Activated naive CD8-positive, alpha-beta T cell treated with anti-CD3 and anti-CD28 coated beads for 36 hours (primary cell): ENCODE measurements at regions not wholly inside any gene's neighbourhood (a gene's known extent, or its start where the extent isn't known, plus 50 kb on each side); places are given as distances from the start of the nearest gene placed in this dataset.

Source experiments
- DNase-seq: peaks from one replicate; pipeline ENCODE4 v3.0.0; 2021
- H3K27ac Mint-ChIP-seq: one replicate; pipeline ENCODE4 v1.8.0; 2022; ENCODE audit warnings: mild to moderate bottlenecking, moderate library complexity, mixed read lengths
- H3K27me3 Mint-ChIP-seq: one replicate; pipeline ENCODE4 v1.8.0; 2022; ENCODE audit warnings: mild to moderate bottlenecking, mixed read lengths
- H3K36me3 Mint-ChIP-seq: one replicate; pipeline ENCODE4 v1.8.0; 2021; ENCODE audit warnings: mild to moderate bottlenecking, mixed read lengths
- H3K4me1 Mint-ChIP-seq: one replicate; pipeline ENCODE4 v1.8.0; 2021; ENCODE audit warnings: mixed read lengths
- H3K4me3 Mint-ChIP-seq: one replicate; pipeline ENCODE4 v1.8.0; 2022; ENCODE audit warnings: mild to moderate bottlenecking, moderate library complexity, mixed read lengths
- H3K9me3 Mint-ChIP-seq: one replicate; pipeline ENCODE4 v1.8.0; 2022; ENCODE audit warnings: mixed read lengths

DNA sequence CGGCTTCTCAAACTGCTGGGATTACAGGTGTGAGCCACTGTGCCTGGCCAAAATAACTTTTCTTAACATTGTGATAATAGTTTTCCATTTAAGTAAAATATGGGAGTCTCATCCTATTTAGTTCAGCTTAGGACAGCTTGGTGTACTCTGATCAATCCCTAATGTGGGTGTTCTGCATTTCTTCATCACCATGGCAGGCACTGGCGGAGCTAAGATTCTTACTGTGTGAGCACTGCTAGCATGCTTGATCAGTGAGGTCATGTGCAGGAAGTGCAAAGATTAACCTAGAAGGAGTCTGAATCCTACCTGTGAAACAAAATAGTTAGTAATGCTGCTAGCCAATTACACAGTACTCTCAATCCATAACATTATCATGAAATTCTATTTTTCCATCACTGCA is 1684.2 kb upstream of the SLC10A2 start:
- Mint-ChIP-seq H3K27me3 (no peaks in the 10 kb centered on the region), H3K4me3 (no peak overlapping the region), H3K36me3 (no peaks in the 10 kb centered on the region), H3K27ac (no peak overlapping the region), H3K4me1 (no peaks in the 10 kb centered on the region), H3K9me3 (no peaks in the 10 kb centered on the region)
- DNase-seq: no peak

GRCh38 chr13:104740641-104741222 is 1674.5 kb upstream of the SLC10A2 start:
- H3K36me3 Mint-ChIP-seq: no peaks in the 10 kb centered on the region
- DNase-seq: no peak
- H3K4me3 Mint-ChIP-seq: no peak overlapping the region
- H3K27me3 Mint-ChIP-seq: no peaks in the 10 kb centered on the region
- no peaks in the 10 kb centered on the region for H3K9me3 Mint-ChIP-seq
- no peak overlapping the region for H3K27ac Mint-ChIP-seq
- H3K4me1 Mint-ChIP-seq: no peaks in the 10 kb centered on the region

- H3K27me3 Mint-ChIP-seq: no peaks in the 10 kb centered on the region
- H3K9me3 Mint-ChIP-seq: no peaks in the 10 kb centered on the region
- H3K4me3 Mint-ChIP-seq: no peak overlapping the region
- H3K27ac Mint-ChIP-seq: no peak overlapping the region
- no peaks in the 10 kb centered on the region for H3K36me3 Mint-ChIP-seq
- H3K4me1 Mint-ChIP-seq: no peaks in the 10 kb centered on the region
- DNase-seq: no peak
Observed at GRCh38 chr13:104737713-104738112, 1671.5 kb upstream of the SLC10A2 start.

GRCh38 chr13:104733427-104733826 is 1667.2 kb upstream of the SLC10A2 start:
- Mint-ChIP-seq H3K4me3 (no peak overlapping the region), H3K4me1 (no peaks in the 10 kb centered on the region), H3K27ac (no peak overlapping the region), H3K27me3 (no peaks in the 10 kb centered on the region), H3K36me3 (no peaks in the 10 kb centered on the region), H3K9me3 (no peaks in the 10 kb centered on the region)
- no peak for DNase-seq

- H3K9me3 Mint-ChIP-seq: no peaks in the 10 kb centered on the region
- no peaks in the 10 kb centered on the region for H3K27me3 Mint-ChIP-seq
- H3K4me1 Mint-ChIP-seq: peaks cover 9% of the 10 kb centered on the region
- H3K36me3 Mint-ChIP-seq: no peaks in the 10 kb centered on the region
- H3K27ac Mint-ChIP-seq: no peak overlapping the region
- no peak for DNase-seq
- H3K4me3 Mint-ChIP-seq: no peak overlapping the region
Observed at GRCh38 chr13:104715111-104715510, 1648.9 kb upstream of the SLC10A2 start.

DNA sequence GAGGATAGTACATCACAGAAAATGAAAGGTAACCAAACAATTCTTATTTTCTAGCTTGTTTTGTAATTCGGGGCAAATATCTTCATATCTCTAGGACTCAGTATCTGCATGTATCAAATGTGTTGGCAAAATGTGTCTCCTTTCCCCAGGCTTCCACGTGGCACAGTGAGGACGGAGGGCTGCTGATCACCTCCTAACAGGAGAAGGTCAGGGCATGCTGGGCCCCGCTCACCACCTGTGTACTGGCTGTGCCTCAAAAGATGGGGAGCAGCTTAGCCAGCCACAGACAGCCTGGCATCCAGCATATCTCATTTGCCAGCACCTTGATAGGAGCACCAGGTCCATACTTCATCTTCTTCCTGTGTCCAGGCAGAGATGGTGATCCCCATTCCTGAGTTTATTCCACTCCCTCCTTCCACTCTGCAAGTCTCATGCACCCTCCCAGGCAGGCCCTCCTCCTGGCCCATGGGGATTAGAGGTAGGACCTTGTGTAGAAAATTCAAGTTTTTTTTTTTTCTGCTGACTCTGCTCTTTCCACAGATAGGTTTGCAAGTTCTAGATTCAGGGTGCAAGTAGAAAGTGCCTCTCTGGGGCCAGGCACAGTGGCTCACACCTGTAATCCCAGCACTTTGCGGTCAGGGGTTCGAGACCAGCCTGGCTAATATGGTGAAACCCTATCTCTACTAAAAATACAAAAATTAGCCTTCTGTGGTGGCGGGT is 1639.0 kb upstream of the SLC10A2 start:
- H3K4me1 Mint-ChIP-seq: no peaks in the 10 kb centered on the region
- H3K9me3 Mint-ChIP-seq: no peaks in the 10 kb centered on the region
- H3K27ac Mint-ChIP-seq: no peak overlapping the region
- no peak overlapping the region for H3K4me3 Mint-ChIP-seq
- no peaks in the 10 kb centered on the region for H3K27me3 Mint-ChIP-seq
- no peaks in the 10 kb centered on the region for H3K36me3 Mint-ChIP-seq
- DNase-seq: no peak

GRCh38 chr13:104701591-104701990 is 1635.4 kb upstream of the SLC10A2 start:
- Mint-ChIP-seq H3K9me3 (no peaks in the 10 kb centered on the region), H3K36me3 (no peaks in the 10 kb centered on the region), H3K27me3 (no peaks in the 10 kb centered on the region), H3K4me1 (no peaks in the 10 kb centered on the region), H3K4me3 (no peak overlapping the region), H3K27ac (no peak overlapping the region)
- DNase-seq: no peak

GRCh38 chr13:104694397-104694796 is 1628.2 kb upstream of the SLC10A2 start:
- Mint-ChIP-seq H3K4me1 (no peaks in the 10 kb centered on the region), H3K27ac (no peak overlapping the region), H3K27me3 (no peaks in the 10 kb centered on the region), H3K36me3 (no peaks in the 10 kb centered on the region), H3K4me3 (no peak overlapping the region), H3K9me3 (no peaks in the 10 kb centered on the region)
- DNase-seq: no peak

DNA sequence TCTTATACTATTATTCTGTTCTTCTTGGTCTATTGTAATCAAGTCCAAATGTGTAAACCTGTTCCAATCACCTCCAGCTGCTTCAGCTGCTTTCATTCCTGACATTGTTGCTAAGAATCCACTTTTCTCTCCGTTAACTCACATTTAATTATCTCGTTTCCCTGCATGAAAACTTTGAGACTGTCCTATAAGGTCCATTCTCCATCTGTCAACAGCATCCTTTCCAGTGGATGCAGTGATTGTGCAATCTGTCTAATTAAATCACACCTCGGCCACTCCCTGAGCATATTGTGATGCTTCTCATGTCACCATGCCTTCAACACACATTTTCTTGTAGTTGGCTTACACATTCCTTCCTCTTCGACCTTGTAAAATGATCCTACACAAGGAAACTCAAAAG is 1626.9 kb upstream of the SLC10A2 start:
- H3K4me3 Mint-ChIP-seq: no peak overlapping the region
- no peak for DNase-seq
- no peaks in the 10 kb centered on the region for H3K36me3 Mint-ChIP-seq
- H3K9me3 Mint-ChIP-seq: no peaks in the 10 kb centered on the region
- no peaks in the 10 kb centered on the region for H3K27me3 Mint-ChIP-seq
- H3K4me1 Mint-ChIP-seq: no peaks in the 10 kb centered on the region
- no peak overlapping the region for H3K27ac Mint-ChIP-seq

- Mint-ChIP-seq H3K27ac (no peak overlapping the region), H3K27me3 (no peaks in the 10 kb centered on the region), H3K4me1 (no peaks in the 10 kb centered on the region), H3K4me3 (no peak overlapping the region), H3K36me3 (no peaks in the 10 kb centered on the region), H3K9me3 (no peaks in the 10 kb centered on the region)
- DNase-seq: no peak
Observed at GRCh38 chr13:104691767-104692467, 1625.7 kb upstream of the SLC10A2 start.

DNA sequence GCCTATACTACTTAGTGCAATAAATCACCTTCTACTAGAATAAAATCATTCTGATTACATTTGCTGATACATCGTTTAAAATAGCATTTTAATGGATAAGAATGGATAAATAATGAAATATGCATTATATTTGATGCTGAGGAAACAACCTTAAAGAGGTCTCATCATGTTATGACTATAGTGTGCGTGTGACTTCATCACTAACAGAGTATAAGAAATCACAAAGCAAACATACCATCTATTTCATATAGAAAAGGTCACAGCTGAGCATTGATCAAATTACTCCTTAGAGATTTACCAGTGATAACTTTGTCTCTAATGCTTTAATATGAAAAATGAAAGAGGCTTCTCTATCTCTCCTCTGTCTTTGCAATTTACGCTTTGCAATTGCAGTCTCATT is 1620.3 kb upstream of the SLC10A2 start:
- H3K27ac Mint-ChIP-seq: no peak overlapping the region
- no peaks in the 10 kb centered on the region for H3K36me3 Mint-ChIP-seq
- H3K4me1 Mint-ChIP-seq: no peaks in the 10 kb centered on the region

DNA sequence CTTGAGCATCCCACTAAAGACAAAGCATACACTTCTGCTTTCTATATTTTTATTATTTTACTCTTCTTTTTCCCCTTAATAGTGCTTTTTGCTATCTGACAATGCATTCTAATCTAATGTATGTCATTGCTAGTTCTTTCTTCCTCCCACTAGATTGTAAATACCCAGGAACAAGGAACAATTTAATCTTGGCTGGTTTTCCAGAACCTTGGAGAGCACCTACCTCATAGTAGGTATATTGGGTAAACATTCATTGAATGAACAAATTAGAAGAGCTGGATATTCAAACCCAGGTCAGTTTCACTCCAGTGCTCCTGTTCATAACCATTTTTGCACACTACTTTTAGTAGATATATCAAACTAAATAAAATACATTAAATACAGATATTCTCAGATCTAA is 1617.6 kb upstream of the SLC10A2 start:
- H3K36me3 Mint-ChIP-seq: no peaks in the 10 kb centered on the region
- H3K27ac Mint-ChIP-seq: no peak overlapping the region
- H3K4me3 Mint-ChIP-seq: no peak overlapping the region
- no peak for DNase-seq
- H3K4me1 Mint-ChIP-seq: no peaks in the 10 kb centered on the region
- no peaks in the 10 kb centered on the region for H3K27me3 Mint-ChIP-seq
- H3K9me3 Mint-ChIP-seq: no peaks in the 10 kb centered on the region

More for the DNA sequence above, 1620.3 kb upstream of the SLC10A2 start:
- no peak for DNase-seq
- Mint-ChIP-seq H3K9me3 (no peaks in the 10 kb centered on the region), H3K4me3 (no peak overlapping the region), H3K27me3 (no peaks in the 10 kb centered on the region)

DNA sequence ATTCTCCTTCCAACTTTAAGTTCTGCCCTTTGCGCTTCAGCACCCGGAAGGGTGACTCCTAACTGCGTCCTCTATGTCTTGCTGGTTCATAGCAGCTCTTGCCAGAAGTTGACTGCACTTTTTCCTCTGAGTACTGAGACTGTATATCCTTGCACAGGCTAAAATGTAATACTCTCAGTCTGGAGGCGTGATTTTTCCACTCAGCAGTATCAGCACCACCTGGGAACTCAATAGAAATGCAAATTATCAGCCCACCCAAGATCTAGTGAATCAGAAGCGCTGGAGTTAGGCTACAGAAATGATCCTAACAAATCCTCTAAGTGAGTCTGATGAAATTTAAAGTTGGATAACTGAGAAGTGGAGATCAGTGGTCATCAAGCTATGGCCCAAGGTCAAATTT is 1611.9 kb upstream of the SLC10A2 start:
- H3K27ac Mint-ChIP-seq: no peak overlapping the region

GRCh38 chr13:104671901-104672300 is 1605.7 kb upstream of the SLC10A2 start:
- H3K27me3 Mint-ChIP-seq: peaks cover 5% of the 10 kb centered on the region
- no peaks in the 10 kb centered on the region for H3K9me3 Mint-ChIP-seq
- no peak overlapping the region for H3K27ac Mint-ChIP-seq
- H3K4me3 Mint-ChIP-seq: no peak overlapping the region
- no peaks in the 10 kb centered on the region for H3K4me1 Mint-ChIP-seq
- DNase-seq: no peak
- H3K36me3 Mint-ChIP-seq: no peaks in the 10 kb centered on the region

More for the DNA sequence above, 1611.9 kb upstream of the SLC10A2 start:
- no peaks in the 10 kb centered on the region for H3K9me3 Mint-ChIP-seq
- DNase-seq: no peak
- H3K36me3 Mint-ChIP-seq: no peaks in the 10 kb centered on the region
- no peaks in the 10 kb centered on the region for H3K4me1 Mint-ChIP-seq
- H3K27me3 Mint-ChIP-seq: no peaks in the 10 kb centered on the region
- H3K4me3 Mint-ChIP-seq: no peak overlapping the region

GRCh38 chr13:104657196-104657595 is 1591.0 kb upstream of the SLC10A2 start:
- Mint-ChIP-seq H3K36me3 (no peaks in the 10 kb centered on the region), H3K9me3 (no peaks in the 10 kb centered on the region), H3K27me3 (no peaks in the 10 kb centered on the region), H3K27ac (no peak overlapping the region), H3K4me1 (no peaks in the 10 kb centered on the region), H3K4me3 (no peak overlapping the region)
- no peak for DNase-seq

DNA sequence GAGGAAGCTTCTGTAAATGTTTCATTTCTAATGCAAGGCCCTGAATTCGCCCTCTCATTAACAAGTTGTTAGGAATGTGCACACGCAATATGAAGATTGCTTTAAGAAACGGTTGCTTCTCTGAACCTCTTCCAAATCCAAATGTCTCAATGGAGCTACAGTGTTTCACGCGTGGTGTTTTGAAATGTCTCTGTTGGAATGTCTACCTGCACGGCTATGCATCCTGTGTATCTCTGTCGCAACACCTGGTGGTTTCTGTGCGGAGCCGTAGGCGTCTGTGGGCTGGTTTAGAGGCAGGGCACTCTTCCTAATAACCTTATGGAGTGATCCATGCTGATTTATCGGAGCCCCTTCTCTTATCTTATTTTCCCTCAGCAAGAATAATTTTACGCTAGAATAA is 1584.2 kb upstream of the SLC10A2 start:
- no peaks in the 10 kb centered on the region for H3K9me3 Mint-ChIP-seq
- H3K36me3 Mint-ChIP-seq: no peaks in the 10 kb centered on the region
- H3K4me3 Mint-ChIP-seq: no peak overlapping the region
- no peaks in the 10 kb centered on the region for H3K4me1 Mint-ChIP-seq
- no peaks in the 10 kb centered on the region for H3K27me3 Mint-ChIP-seq
- no peak for DNase-seq
- H3K27ac Mint-ChIP-seq: no peak overlapping the region
